IMR-90 (cell line): ENCODE measurements at regions not wholly inside any gene's neighbourhood (a gene's known extent, or its start where the extent isn't known, plus 50 kb on each side); places are given as distances from the start of the nearest gene placed in this dataset.

Experiments
- ATAC-seq: fragments of 200-7000 bp; cut with Tn5 transposase; 2 replicates; pipeline ENCODE4 v1.9.1; 2020; ENCODE audit warnings: low read depth, mild to moderate bottlenecking, moderate library complexity
- BruUV-seq: library from RNA; stranded (reverse); fragments of 400-500 nt; replicated peaks from 2 replicates; lab custom pipeline; 2021; lab: Mats Ljungman, UMichigan
- CTCF ChIA-PET: fragments of 300-600 bp; formaldehyde crosslinking; extraction: SDS; loops from one replicate; lab custom pipeline; 2021; ENCODE audit warnings: antibody characterized with exemption; lab: Yijun Ruan, JAX
- POLR2A ChIA-PET: fragments of 300-600 bp; sonication (Branson Sonifier 250); formaldehyde crosslinking; loops from one replicate; lab custom pipeline; 2022; ENCODE audit warnings: antibody characterized with exemption; ENCODE audit not compliant: unreplicated experiment; lab: Charles Lee
- DNase-seq: peaks from one replicate; pipeline ENCODE4 v3.0.0; 2013
- H2AFZ ChIP-seq: replicated peaks from 2 replicates; pipeline ENCODE3; 2013; ENCODE audit warnings: low read length, mild to moderate bottlenecking; ENCODE audit not compliant: poor library complexity
- H2AK5ac ChIP-seq: 2 replicates; pipeline ENCODE4 v1.6.1; 2013; ENCODE audit warnings: low read depth, low read length, inconsistent platforms
- H2AK9ac ChIP-seq: replicated peaks from 2 replicates; pipeline ENCODE3; 2013; ENCODE audit warnings: mild to moderate bottlenecking, low read depth, low read length, moderate library complexity; ENCODE audit not compliant: poor library complexity
- H2BK120ac ChIP-seq: 2 replicates; pipeline ENCODE4 v1.6.1; 2013; ENCODE audit warnings: low read depth, low read length, inconsistent platforms
- H2BK15ac ChIP-seq: 3 replicates; pipeline ENCODE4 v1.6.1; 2013; ENCODE audit warnings: low read depth, low read length, inconsistent platforms
- H2BK20ac ChIP-seq: 2 replicates; pipeline ENCODE4 v1.6.1; 2013; ENCODE audit warnings: low read depth, mild to moderate bottlenecking, inconsistent platforms, low read length, moderate library complexity
- H2BK5ac ChIP-seq: 2 replicates; pipeline ENCODE4 v1.6.1; 2013; ENCODE audit warnings: mild to moderate bottlenecking, low read depth, low read length, inconsistent platforms; ENCODE audit not compliant: poor library complexity, severe bottlenecking
- H3K14ac ChIP-seq: replicated peaks from 2 replicates; pipeline ENCODE4 v1.6.1; 2013; ENCODE audit warnings: low read depth, low read length, inconsistent platforms
- H3K18ac ChIP-seq: 2 replicates; pipeline ENCODE4 v1.6.1; 2013; ENCODE audit warnings: low read depth, low read length, control low read depth
- H3K23ac ChIP-seq: 2 replicates; pipeline ENCODE4 v1.6.1; 2013; ENCODE audit warnings: low read depth, low read length, inconsistent platforms
- H3K27ac ChIP-seq: 2 replicates; pipeline ENCODE4 v1.5.1; 2013; ENCODE audit warnings: mild to moderate bottlenecking, control low read depth, low read length; ENCODE audit not compliant: insufficient read depth
- H3K27me3 ChIP-seq: 2 replicates; pipeline ENCODE4 v1.6.1; 2013; ENCODE audit warnings: low read length; ENCODE audit not compliant: control insufficient read depth, insufficient read depth
- H3K36me3 ChIP-seq: 2 replicates; pipeline ENCODE4 v1.6.1; 2013; ENCODE audit warnings: low read length, mixed read lengths; ENCODE audit not compliant: control insufficient read depth, insufficient read depth
- H3K4ac ChIP-seq: 2 replicates; pipeline ENCODE4 v1.6.1; 2013; ENCODE audit warnings: low read depth, low read length, inconsistent platforms
- H3K4me1 ChIP-seq: 2 replicates; pipeline ENCODE4 v1.6.1; 2013; ENCODE audit warnings: low read length, mixed read lengths; ENCODE audit not compliant: control insufficient read depth, insufficient read depth
- H3K4me2 ChIP-seq: 2 replicates; pipeline ENCODE4 v1.6.1; 2013; ENCODE audit warnings: low read depth, mild to moderate bottlenecking, control low read depth, low read length, moderate library complexity
- H3K4me3 ChIP-seq: 2 replicates; pipeline ENCODE4 v1.5.1; 2013; ENCODE audit warnings: low read depth, mild to moderate bottlenecking, control low read depth, low read length, moderate library complexity; ENCODE audit not compliant: insufficient read depth
- H3K56ac ChIP-seq: 2 replicates; pipeline ENCODE4 v1.6.1; 2013; ENCODE audit warnings: low read length, inconsistent platforms; ENCODE audit not compliant: insufficient read depth; ENCODE audit errors: extremely low read depth
- H3K79me1 ChIP-seq, 2 experiments: 2 replicates each; pipeline ENCODE4 v1.6.1; 2013; ENCODE audit warnings: low read length in 2 of 2, inconsistent platforms in 1 of 2, low read depth in 1 of 2
- H3K9ac ChIP-seq: 2 replicates; pipeline ENCODE4 v1.6.1; 2013; ENCODE audit warnings: low read depth, low read length, control low read depth
- H3K9me1 ChIP-seq: 2 replicates; pipeline ENCODE4 v1.6.1; 2013; ENCODE audit warnings: low read length, inconsistent platforms; ENCODE audit not compliant: insufficient read depth
- H3K9me3 ChIP-seq: 2 replicates; pipeline ENCODE4 v1.6.1; 2013; ENCODE audit warnings: low read length; ENCODE audit not compliant: control insufficient read depth, insufficient read depth
- H4K20me1 ChIP-seq: 2 replicates; pipeline ENCODE4 v1.6.1; 2013; ENCODE audit warnings: low read length, inconsistent platforms; ENCODE audit not compliant: insufficient read depth
- H4K5ac ChIP-seq: 2 replicates; pipeline ENCODE4 v1.6.1; 2013; ENCODE audit warnings: mild to moderate bottlenecking, low read depth, low read length, control low read depth
- H4K8ac ChIP-seq, 2 experiments: 2 replicates each; pipeline ENCODE4 v1.6.1; 2013; ENCODE audit warnings: low read depth in 2 of 2, low read length in 2 of 2, control low read depth in 1 of 2, inconsistent platforms in 1 of 2
- H4K91ac ChIP-seq: 2 replicates; pipeline ENCODE4 v1.6.1; 2013; ENCODE audit warnings: low read depth, low read length, inconsistent platforms; ENCODE audit not compliant: insufficient read depth
- CEBPB ChIP-seq: IDR thresholded peaks from 2 replicates; pipeline ENCODE4 v1.6.1; 2012; ENCODE audit warnings: low read depth, low read length, improper control_type of control experiment
- CHD1 ChIP-seq: IDR thresholded peaks from 2 replicates; pipeline ENCODE4 v1.6.1; 2012; ENCODE audit warnings: low read depth, low read length, improper control_type of control experiment
- FOS ChIP-seq: fragments of 150-350 bp; IDR thresholded peaks from 2 replicates; pipeline ENCODE4 v1.6.1; 2016; ENCODE audit warnings: low read depth, low read length
- WGBS, 2 experiments: methylation state at CpG; one replicate each; pipeline versions ENCODE4 v1.1.5 to v1.1.7; 2013; ENCODE audit warnings: missing lambda C conversion rate in 2 of 2; ENCODE audit not compliant: insufficient read length in 1 of 2; ENCODE audit errors: extremely low coverage in 2 of 2; 5-methylcytosine and 5-hydroxymethylcytosine counted together
- dilution Hi-C: fragments of 300-500 bp; cut with HindIII; formaldehyde crosslinking; loops from one replicate; pipeline ENCODE4 v1.14.3; 2018; ENCODE audit warnings: low sequenced_read_pairs; ENCODE audit not compliant: unreplicated experiment
- in situ Hi-C: fragments of 300-500 bp; cut with MboI; formaldehyde crosslinking; loops from 3 replicates; pipeline ENCODE4 v1.14.3; 2019; ENCODE audit warnings: low sequenced_read_pairs, inconsistent platforms, mixed read lengths
- intact Hi-C: fragments of 100-400 bp; cut with micrococcal nuclease; formaldehyde crosslinking; loops from 2 replicates; pipeline ENCODE4 v1.10.0; 2022

- Histone ChIP-seq H3K56ac (peak overlapping the region; percentile 94), H3K79me1 (0 out of 4 replicates have a peak, but pooled peaks cover 0 to 6% of the 10 kb centered on the region in 2 experiments), H4K8ac (peak overlapping the region; percentile 18 to 91), H2AK5ac (peak overlapping the region; percentile 98), H3K27ac (peak overlapping the region; percentile 84), H2BK5ac (peak overlapping the region; percentile 100), H3K9ac (peak overlapping the region; percentile 3; the same call in 1 of the 2 replicates), H3K9me1 (peaks cover 18% of the 10 kb centered on the region), H2AFZ (peak overlapping the region; percentile 80), H3K4me1 (peaks cover 19% of the 10 kb centered on the region), H2AK9ac (peak overlapping the region; percentile 94), H3K4me3 (no peak overlapping the region), H2BK20ac (peak overlapping the region; percentile 99), H3K9me3 (no peaks in the 10 kb centered on the region), H3K18ac (peak overlapping the region; percentile 99), H2BK120ac (peak overlapping the region; percentile 99), H4K91ac (peak overlapping the region; percentile 98), H3K27me3 (no peaks in the 10 kb centered on the region), H3K36me3 (no peaks in the 10 kb centered on the region), H3K14ac (peak overlapping the region; percentile 96), H3K23ac (peak overlapping the region; percentile 96), H2BK15ac (peak overlapping the region; percentile 91; the same call in 2 of the 3 replicates), H4K20me1 (no peaks in the 10 kb centered on the region), H3K4ac (peak overlapping the region; percentile 98), H4K5ac (peak overlapping the region; percentile 92), H3K4me2 (peak overlapping the region; percentile 69)
- peak; percentile 90 for DNase-seq
- dilution Hi-C loops = no loop called here
- TF ChIP-seq CEBPB (0 out of 2 replicates have a peak, but pooled peaks have one; percentile 13), FOS (peak; percentile 29; the same call in 1 of the 2 replicates), CHD1 (no peak)
- ChIA-PET POLR2A (interaction anchor here (0.5 kb wide), 1 partner anchor 233 kb away, joined by 12 read pairs; no protein-coding TSS in a partner anchor), CTCF (interaction anchor here (1.3 kb wide), 1 partner anchor 17 kb away, joined by 4 read pairs; no protein-coding TSS in a partner anchor)
- no CpG with 5 or more reads among the region's 3 CpGs for WGBS, 2 experiments
- no TSS peak for BruUV-seq
- intact Hi-C loops = loop anchor here (2.0 to 5.0 kb wide), 4 partner anchors 124 to 402 kb away; no protein-coding TSS in a partner anchor
- peak; percentile 63 for ATAC-seq
- in situ Hi-C loops = no loop called here
Observed at GRCh38 chr6:134420614-134421181, 102.8 kb upstream of the SGK1 start.
